ENCODE measurements at regions not wholly inside any gene's neighbourhood (a gene's known extent, or its start where the extent isn't known, plus 50 kb on each side); places are given as distances from the start of the nearest gene placed in this dataset.
"Not testable (repeated sequence)": the region's sequence is repeated elsewhere in the genome, so short reads cannot be mapped to it uniquely, and the experiment has no call there.

DNA sequence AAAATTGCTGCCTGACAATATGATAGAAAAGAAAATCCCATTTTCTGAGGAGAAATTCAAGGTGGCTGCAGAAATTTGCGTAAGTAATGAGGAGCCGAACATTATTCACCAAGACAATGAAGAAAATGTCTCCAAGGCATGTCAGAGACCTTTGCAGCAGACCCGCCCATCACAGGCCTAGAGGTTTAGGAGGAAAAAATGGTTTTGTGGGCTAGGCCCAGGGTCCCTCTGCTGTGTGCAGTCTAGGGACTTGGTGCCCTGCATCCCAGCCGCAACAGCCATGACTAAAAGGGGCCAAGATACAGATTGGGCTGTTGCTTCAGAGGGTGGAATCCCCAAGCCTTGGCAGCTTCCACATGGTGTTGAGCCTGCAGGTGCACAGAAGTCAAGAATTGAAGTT, 223.1 kb downstream of the PPP4R3C start:
- TF ChIP-seq, protein P1, sequence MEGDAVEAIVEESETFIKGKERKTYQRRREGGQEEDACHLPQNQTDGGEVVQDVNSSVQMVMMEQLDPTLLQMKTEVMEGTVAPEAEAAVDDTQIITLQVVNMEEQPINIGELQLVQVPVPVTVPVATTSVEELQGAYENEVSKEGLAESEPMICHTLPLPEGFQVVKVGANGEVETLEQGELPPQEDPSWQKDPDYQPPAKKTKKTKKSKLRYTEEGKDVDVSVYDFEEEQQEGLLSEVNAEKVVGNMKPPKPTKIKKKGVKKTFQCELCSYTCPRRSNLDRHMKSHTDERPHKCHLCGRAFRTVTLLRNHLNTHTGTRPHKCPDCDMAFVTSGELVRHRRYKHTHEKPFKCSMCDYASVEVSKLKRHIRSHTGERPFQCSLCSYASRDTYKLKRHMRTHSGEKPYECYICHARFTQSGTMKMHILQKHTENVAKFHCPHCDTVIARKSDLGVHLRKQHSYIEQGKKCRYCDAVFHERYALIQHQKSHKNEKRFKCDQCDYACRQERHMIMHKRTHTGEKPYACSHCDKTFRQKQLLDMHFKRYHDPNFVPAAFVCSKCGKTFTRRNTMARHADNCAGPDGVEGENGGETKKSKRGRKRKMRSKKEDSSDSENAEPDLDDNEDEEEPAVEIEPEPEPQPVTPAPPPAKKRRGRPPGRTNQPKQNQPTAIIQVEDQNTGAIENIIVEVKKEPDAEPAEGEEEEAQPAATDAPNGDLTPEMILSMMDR (IDR thresholded peaks at IDR 0.05 in 8 of 11, conservative IDR thresholded peaks at IDR 0.05 in 3 of 11): not testable (repeated sequence)
- not testable (repeated sequence) for TF ChIP-seq POLR2A, POLR2AphosphoS5 (IDR thresholded peaks at IDR 0.05)
